ENCODE measurements at regions not wholly inside any gene's neighbourhood (a gene's known extent, or its start where the extent isn't known, plus 50 kb on each side); places are given as distances from the start of the nearest gene placed in this dataset.

GRCh38 chr6:103344554-103345163, 1515.1 kb downstream of the HACE1 start:
- TF ChIP-seq REST (IDR thresholded peaks at IDR 0.05; ENCODE audit: low read depth) (no peak), TAF1 (IDR thresholded peaks at IDR 0.05; ENCODE audit: low read depth) (no peak), EP300 (IDR thresholded peaks at IDR 0.05; ENCODE audit: borderline replicate concordance) (no peak), YY1 (IDR thresholded peaks at IDR 0.05; ENCODE audit: low read depth) (no peak), RAD21 (IDR thresholded peaks at IDR 0.05; ENCODE audit: low read depth) (no peak), CEBPB (IDR thresholded peaks at IDR 0.05) (no peak), CREB1 (IDR thresholded peaks at IDR 0.05; ENCODE audit: low read depth) (no peak), ZBTB7A (IDR thresholded peaks at IDR 0.05; ENCODE audit: low read depth) (no peak), NFIC (IDR thresholded peaks at IDR 0.05) (no peak), TEAD4 (IDR thresholded peaks at IDR 0.05) (no peak)
- TF ChIP-seq, protein P1, sequence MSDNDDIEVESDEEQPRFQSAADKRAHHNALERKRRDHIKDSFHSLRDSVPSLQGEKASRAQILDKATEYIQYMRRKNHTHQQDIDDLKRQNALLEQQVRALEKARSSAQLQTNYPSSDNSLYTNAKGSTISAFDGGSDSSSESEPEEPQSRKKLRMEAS (IDR thresholded peaks at IDR 0.05), result no peak
- TF ChIP-seq, protein P2, sequence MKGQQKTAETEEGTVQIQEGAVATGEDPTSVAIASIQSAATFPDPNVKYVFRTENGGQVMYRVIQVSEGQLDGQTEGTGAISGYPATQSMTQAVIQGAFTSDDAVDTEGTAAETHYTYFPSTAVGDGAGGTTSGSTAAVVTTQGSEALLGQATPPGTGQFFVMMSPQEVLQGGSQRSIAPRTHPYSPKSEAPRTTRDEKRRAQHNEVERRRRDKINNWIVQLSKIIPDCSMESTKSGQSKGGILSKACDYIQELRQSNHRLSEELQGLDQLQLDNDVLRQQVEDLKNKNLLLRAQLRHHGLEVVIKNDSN (IDR thresholded peaks at IDR 0.05), result no peak

All from Ishikawa (cell line).